HCT116 (cell line): ENCODE measurements at regions not wholly inside any gene's neighbourhood (a gene's known extent, or its start where the extent isn't known, plus 50 kb on each side); places are given as distances from the start of the nearest gene placed in this dataset.

Experiments
- ATAC-seq: fragments of 200-7000 bp; cut with Tn5 transposase; 2 replicates; pipeline ENCODE4 v1.9.1; 2020; ENCODE audit warnings: mild to moderate bottlenecking, moderate library complexity
- BruUV-seq: library from RNA; stranded (reverse); fragments of 400-500 nt; replicated peaks from 2 replicates; lab custom pipeline; 2021; lab: Mats Ljungman, UMichigan
- CTCF ChIA-PET: fragments of 300-600 bp; sonication (Branson Sonifier 250); formaldehyde crosslinking; loops from one replicate; lab custom pipeline; 2021; ENCODE audit warnings: antibody characterized with exemption; lab: Charles Lee
- POLR2A ChIA-PET: fragments of 300-600, 350-600 bp; sonication (Branson Sonifier 250); formaldehyde crosslinking; loops from one replicate; lab custom pipeline; 2021; ENCODE audit warnings: antibody characterized with exemption; lab: Charles Lee
- RAD21 ChIA-PET, 2 experiments: fragments of 300-600 bp; sonication (Branson Sonifier 250); formaldehyde crosslinking; loops; one replicate each; lab custom pipeline; 2023; ENCODE audit warnings: low total read pairs in 2 of 2; ENCODE audit not compliant: uncharacterized antibody in 2 of 2, unreplicated experiment in 2 of 2, low non-redundant PET in 1 of 2; lab: Charles Lee
- DNase-seq: peaks from one replicate; pipeline ENCODE4 v3.0.0-alpha.2; 2010; ENCODE audit warnings: low read depth, low spot score
- H2AFZ ChIP-seq: fragments of 200-600 bp; shearing (Covaris generic), sonication (generic); 2 replicates; pipeline ENCODE4 v1.6.1; 2017; ENCODE audit warnings: low read depth, mixed run types, mixed read lengths, antibody characterized with exemption, low read length; ENCODE audit not compliant: poor library complexity, severe bottlenecking
- H3K27ac ChIP-seq: 2 replicates; pipeline ENCODE4 v1.5.1; 2012; ENCODE audit warnings: low read depth, low read length
- H3K27me3 ChIP-seq: fragments of 200-600 bp; sonication (generic); 2 replicates; pipeline ENCODE4 v1.6.1; 2016; ENCODE audit warnings: mixed run types, low read length, mixed read lengths; ENCODE audit not compliant: insufficient read depth
- H3K36me3 ChIP-seq, 2 experiments: fragments of 200-500 bp in 1 of 2; fragments of 200-600 bp in 1 of 2; sonication (Bioruptor generic) in 1 of 2; sonication (generic) in 1 of 2; 2 replicates each; pipeline versions ENCODE4 v1.5.1 to v1.6.1; 2014 to 2016; ENCODE audit warnings: low read length in 2 of 2, inconsistent platforms in 1 of 2, mixed read lengths in 1 of 2, mixed run types in 1 of 2; ENCODE audit not compliant: insufficient read depth in 2 of 2, control insufficient read depth in 1 of 2
- H3K4me1 ChIP-seq, 2 experiments: fragments of 200-600 bp in 1 of 2; sonication (generic) in 1 of 2; 2 replicates each; pipeline versions ENCODE4 v1.5.1 to v1.6.1; 2012 to 2017; ENCODE audit warnings: low read length in 2 of 2, inconsistent platforms in 1 of 2, mild to moderate bottlenecking in 1 of 2, mixed read lengths in 1 of 2, mixed run types in 1 of 2, moderate library complexity in 1 of 2; ENCODE audit not compliant: insufficient read depth in 2 of 2, control insufficient read depth in 1 of 2
- H3K4me2 ChIP-seq: fragments of 200-600 bp; sonication (generic); 2 replicates; pipeline ENCODE4 v1.6.1; 2017; ENCODE audit warnings: mixed run types, low read length, mixed read lengths
- H3K4me3 ChIP-seq, 2 experiments: fragments of 200-600 bp in 1 of 2; sonication (generic) in 1 of 2; replicated peaks in 1 of 2; 2 replicates each; pipeline ENCODE4 v1.5.1; 2011 to 2016; ENCODE audit warnings: low read length in 2 of 2, control low read depth in 1 of 2, low read depth in 1 of 2, mild to moderate bottlenecking in 1 of 2, mixed read lengths in 1 of 2, mixed run types in 1 of 2
- H3K79me2 ChIP-seq: fragments of 200-600 bp; sonication (generic); 2 replicates; pipeline ENCODE4 v1.6.1; 2017; ENCODE audit warnings: mild to moderate bottlenecking, mixed run types, low read length, moderate library complexity, mixed read lengths; ENCODE audit not compliant: insufficient read depth
- H3K9ac ChIP-seq: fragments of 200-600 bp; sonication (generic); 2 replicates; pipeline ENCODE4 v1.6.1; 2016; ENCODE audit warnings: low read length, mixed read lengths
- H3K9me2 ChIP-seq: fragments of 200-600 bp; sonication (generic), shearing (Covaris generic); 2 replicates; pipeline ENCODE4 v1.6.1; 2017; ENCODE audit warnings: mixed run types, mild to moderate bottlenecking, moderate library complexity; ENCODE audit not compliant: insufficient read depth
- H3K9me3 ChIP-seq, 2 experiments: fragments of 200-500 bp in 1 of 2; fragments of 200-600 bp in 1 of 2; sonication (Bioruptor generic) in 1 of 2; sonication (generic) in 1 of 2; 2 replicates each; pipeline ENCODE4 v1.6.1; 2014 to 2017; ENCODE audit warnings: low read length in 2 of 2, mixed read lengths in 2 of 2, inconsistent platforms in 1 of 2, low read depth in 1 of 2, mild to moderate bottlenecking in 1 of 2, mixed run types in 1 of 2, moderate library complexity in 1 of 2; ENCODE audit not compliant: control insufficient read depth in 1 of 2, insufficient read depth in 1 of 2
- H4K20me1 ChIP-seq: fragments of 200-600 bp; sonication (generic), shearing (Covaris generic); 2 replicates; pipeline ENCODE4 v1.6.1; 2017; ENCODE audit warnings: mixed run types, mild to moderate bottlenecking, moderate library complexity; ENCODE audit not compliant: insufficient read depth
- ATF3 ChIP-seq: IDR thresholded peaks from 2 replicates; pipeline ENCODE4 v1.6.1; 2012
- CEBPB ChIP-seq: IDR thresholded peaks from 2 replicates; pipeline ENCODE4 v1.6.1; 2012; ENCODE audit warnings: low read depth
- CTCF ChIP-seq, 3 experiments: fragments of 200-600 bp in 1 of 3; sonication (generic) in 1 of 3; IDR thresholded peaks in 2 of 3; conservative IDR thresholded peaks in 1 of 3; 2 replicates each; pipeline ENCODE4 v1.5.1; 2012 to 2017; ENCODE audit warnings: low read depth in 2 of 3, low read length in 2 of 3, antibody characterized with exemption in 1 of 3, borderline replicate concordance in 1 of 3, control low read depth in 1 of 3, mild to moderate bottlenecking in 1 of 3, mixed read lengths in 1 of 3, mixed run types in 1 of 3, moderate library complexity in 1 of 3; ENCODE audit not compliant: insufficient read depth in 1 of 3
- EGR1 ChIP-seq: IDR thresholded peaks from 2 replicates; pipeline ENCODE4 v1.6.1; 2012; ENCODE audit warnings: low read depth
- ELF1 ChIP-seq: IDR thresholded peaks from 2 replicates; pipeline ENCODE4 v1.6.1; 2012; ENCODE audit warnings: low read depth, borderline replicate concordance
- EZH2phosphoT487 ChIP-seq: fragments of 200-600 bp; IDR thresholded peaks from 2 replicates; pipeline ENCODE4 v1.6.1; 2018; ENCODE audit warnings: antibody characterized with exemption, borderline replicate concordance
- POLR2AphosphoS5 ChIP-seq: IDR thresholded peaks from 2 replicates; pipeline ENCODE4 v1.6.1; 2011; ENCODE audit warnings: mild to moderate bottlenecking, low read depth, low read length, moderate library complexity
- SIN3A ChIP-seq: IDR thresholded peaks from 2 replicates; pipeline ENCODE4 v1.6.1; 2012; ENCODE audit warnings: low read depth
- ZFX ChIP-seq: fragments of 450-650 bp; IDR thresholded peaks from 2 replicates; pipeline ENCODE4 v1.6.1; 2017
- intact Hi-C: fragments of 100-400 bp; cut with micrococcal nuclease; formaldehyde crosslinking; loops from 2 replicates; pipeline ENCODE4 v1.10.0; 2022

GRCh38 chr5:17732351-17732923 lies 98.2 kb downstream of the TAF11L14 start:
- BruUV-seq: no TSS peak
- Histone ChIP-seq H3K4me2 (no peak overlapping the region), H3K79me2 (no peaks in the 10 kb centered on the region), H3K9ac (no peak overlapping the region), H3K9me3 (peaks cover 7 to 32% of the 10 kb centered on the region in 2 experiments; a peak in 2 of 4 replicates), H3K36me3 (no peaks in the 10 kb centered on the region), H3K4me3 (no peak overlapping the region), H3K9me2 (no peaks in the 10 kb centered on the region), H2AFZ (no peak overlapping the region), H4K20me1 (no peaks in the 10 kb centered on the region), H3K27ac (no peak overlapping the region), H3K27me3 (no peaks in the 10 kb centered on the region), H3K4me1 (no peaks in the 10 kb centered on the region)
- ChIA-PET RAD21 (no interaction called here), POLR2A (no interaction called here), CTCF (no interaction called here)
- ATAC-seq: no peak
- intact Hi-C loops: no loop called here
- no peak for DNase-seq
- TF ChIP-seq ELF1: no peak
- TF ChIP-seq EZH2phosphoT487: no peak
- no peak for TF ChIP-seq SIN3A
- TF ChIP-seq POLR2AphosphoS5: no peak
- TF ChIP-seq ZFX: no peak
- TF ChIP-seq ATF3: no peak
- TF ChIP-seq EGR1: no peak
- no peak for TF ChIP-seq CTCF (IDR thresholded peaks at IDR 0.05 in 2 of 3, conservative IDR thresholded peaks at IDR 0.05 in 1 of 3; ENCODE audit: borderline replicate concordance in 1 of 3, insufficient read depth in 1 of 3, low read depth in 2 of 3, low read length in 2 of 3)
- no peak for TF ChIP-seq CEBPB
